ENCODE measurements at regions not wholly inside any gene's neighbourhood (a gene's known extent, or its start where the extent isn't known, plus 50 kb on each side); places are given as distances from the start of the nearest gene placed in this dataset.

DNA sequence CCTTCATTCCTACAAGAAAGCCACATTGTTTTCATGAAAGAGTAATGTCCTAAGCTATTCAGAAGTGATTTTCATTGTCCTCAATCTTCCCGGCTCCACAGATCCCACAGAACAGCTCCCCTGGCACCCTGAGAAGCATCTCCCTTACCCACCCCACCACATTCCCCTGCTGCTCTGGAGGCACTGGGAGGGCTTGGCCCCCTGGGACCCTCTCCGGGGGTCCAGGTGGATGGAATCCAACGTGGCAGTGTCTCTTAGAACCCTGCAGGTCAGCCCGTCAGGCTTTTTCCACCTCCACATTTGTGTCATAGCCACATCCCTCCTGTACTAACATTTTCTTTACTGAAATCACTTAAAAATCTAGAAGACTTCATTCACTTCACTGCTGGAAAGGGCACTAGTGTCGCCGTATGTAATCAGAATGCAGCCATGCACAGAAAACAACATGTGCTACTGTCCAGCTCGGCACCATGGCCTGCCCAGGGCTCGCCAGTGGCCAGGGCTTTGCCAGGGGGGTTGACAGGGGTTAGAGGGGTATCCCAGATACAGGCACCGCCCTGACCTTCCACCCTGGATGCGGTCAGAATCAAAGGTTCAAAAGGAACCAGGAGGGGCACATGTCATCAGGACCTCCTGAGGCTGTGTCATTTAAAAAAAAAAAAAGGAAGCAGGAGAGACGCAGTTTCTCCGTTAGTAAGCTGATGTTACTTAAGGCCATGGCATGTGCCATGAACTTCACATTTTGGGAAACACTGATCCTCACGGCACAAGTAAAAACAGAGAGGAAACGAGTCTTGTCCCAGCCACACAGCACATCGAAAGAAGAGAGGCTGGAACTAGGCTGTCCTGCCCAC, 106.3 kb downstream of the LSM3 start:
- dilution Hi-C loops (cut with HindIII; ENCODE audit: low sequenced_read_pairs, unreplicated experiment), result no loop called here
- H3K4me1 ChIP-seq (ENCODE audit: control insufficient read depth, insufficient read depth, low read length), result peaks cover 4% of the 10 kb centered on the region; the same call in 1 of the 2 replicates
- peaks cover 6% of the 10 kb centered on the region for H3K27me3 ChIP-seq (ENCODE audit: control insufficient read depth, insufficient read depth, low read length)
- DNase-seq (no peak), ATAC-seq (ENCODE audit: low read depth) (no peak)
- no peak overlapping the region for H3K14ac ChIP-seq (replicated peaks; ENCODE audit: low read depth, low read length)
- H4K5ac ChIP-seq (ENCODE audit: low read depth, low read length), result no peak overlapping the region
- BruUV-seq (replicated peaks), result no TSS peak
- no peak overlapping the region for H4K8ac ChIP-seq (ENCODE audit: low read depth in 2 of 2, low read length in 2 of 2)
- no peak overlapping the region for H2BK120ac ChIP-seq (ENCODE audit: low read depth, low read length)
- H3K56ac ChIP-seq (ENCODE audit: extremely low read depth, insufficient read depth, low read length), result no peak overlapping the region
- H3K4me3 ChIP-seq (ENCODE audit: insufficient read depth, low read depth, low read length), result no peak overlapping the region
- H3K23ac ChIP-seq (ENCODE audit: low read depth, low read length), result no peak overlapping the region
- H3K9me3 ChIP-seq (ENCODE audit: control insufficient read depth, insufficient read depth, low read length), result no peaks in the 10 kb centered on the region
- no peaks in the 10 kb centered on the region for H3K36me3 ChIP-seq (ENCODE audit: control insufficient read depth, insufficient read depth, low read length)
- 70% methylated on average over 10 of the region's 15 CpGs; no CpG with 5 or more reads in 1 of the 2 experiments for WGBS, 2 experiments (ENCODE audit: extremely low coverage in 2 of 2, insufficient read length in 1 of 2)
- peaks cover 10% of the 10 kb centered on the region; the same call in 1 of the 2 replicates for H3K9me1 ChIP-seq (ENCODE audit: insufficient read depth, low read length)
- TF ChIP-seq MAFK (IDR thresholded peaks at IDR 0.05; ENCODE audit: low read depth, low read length) (no peak), NFE2L2 (IDR thresholded peaks at IDR 0.05; ENCODE audit: low read depth, low read length) (no peak), MXI1 (IDR thresholded peaks at IDR 0.05; ENCODE audit: borderline replicate concordance, low read depth, low read length) (no peak)
- H2BK20ac ChIP-seq (ENCODE audit: low read depth, low read length), result no peak overlapping the region
- H2AK9ac ChIP-seq (replicated peaks; ENCODE audit: low read depth, low read length, poor library complexity), result peak overlapping the region; percentile 67
- no peak overlapping the region for H2AK5ac ChIP-seq (ENCODE audit: low read depth, low read length)
- ChIA-PET POLR2A (ENCODE audit: unreplicated experiment) (no interaction called here), CTCF (interaction anchor here (0.6 kb wide), 1 partner anchor 40 kb away, joined by 4 read pairs; no protein-coding TSS in a partner anchor)
- H2BK15ac ChIP-seq (ENCODE audit: low read depth, low read length), result no peak overlapping the region
- H3K27ac ChIP-seq (ENCODE audit: insufficient read depth, low read length), result no peak overlapping the region
- intact Hi-C loops (cut with micrococcal nuclease), result no loop called here
- H3K4ac ChIP-seq (ENCODE audit: low read depth, low read length), result no peak overlapping the region
- H2AFZ ChIP-seq (replicated peaks; ENCODE audit: low read length, poor library complexity), result no peak overlapping the region
- no peaks in the 10 kb centered on the region for H4K20me1 ChIP-seq (ENCODE audit: insufficient read depth, low read length)
- no peak overlapping the region for H3K9ac ChIP-seq (ENCODE audit: low read depth, low read length)
- H3K18ac ChIP-seq (ENCODE audit: low read depth, low read length), result no peak overlapping the region
- no peaks in the 10 kb centered on the region for H3K79me1 ChIP-seq (ENCODE audit: low read depth in 1 of 2, low read length in 2 of 2)
- H4K91ac ChIP-seq (ENCODE audit: insufficient read depth, low read depth, low read length), result no peak overlapping the region
- in situ Hi-C loops (cut with MboI; ENCODE audit: low sequenced_read_pairs), result no loop called here
- H3K4me2 ChIP-seq (ENCODE audit: low read depth, low read length), result no peak overlapping the region
- no peak overlapping the region for H2BK5ac ChIP-seq (ENCODE audit: low read depth, low read length, poor library complexity, severe bottlenecking)
